Nephron (organoid): ENCODE measurements at regions not wholly inside any gene's neighbourhood (a gene's known extent, or its start where the extent isn't known, plus 50 kb on each side); places are given as distances from the start of the nearest gene placed in this dataset.

Source experiments
- H3K27ac Mint-ChIP-seq, 3 experiments: 2 replicates each; pipeline ENCODE4 v1.8.0; 2020; ENCODE audit warnings: mixed read lengths in 3 of 3, mild to moderate bottlenecking in 2 of 3, moderate library complexity in 1 of 3
- H3K27me3 Mint-ChIP-seq: 2 replicates; pipeline ENCODE4 v1.8.0; 2021; ENCODE audit warnings: low read depth, mild to moderate bottlenecking, moderate library complexity, mixed read lengths
- H3K36me3 Mint-ChIP-seq: 2 replicates; pipeline ENCODE4 v1.8.0; 2020; ENCODE audit warnings: low read depth, mixed read lengths
- H3K4me1 Mint-ChIP-seq: 2 replicates; pipeline ENCODE4 v1.8.0; 2020; ENCODE audit warnings: mixed read lengths
- H3K4me3 Mint-ChIP-seq, 3 experiments: 2 replicates each; pipeline ENCODE4 v1.8.0; 2020; ENCODE audit warnings: mild to moderate bottlenecking in 3 of 3, mixed read lengths in 3 of 3, moderate library complexity in 2 of 3
- H3K9me3 Mint-ChIP-seq: 2 replicates; pipeline ENCODE4 v1.8.0; 2020; ENCODE audit warnings: mixed read lengths
- TF ChIP-seq, protein P1 (sequence below), 3 experiments: fragments of 200-600 bp; sonication (generic); IDR thresholded peaks; one replicate each; pipeline ENCODE4 v1.5.0; 2021; ENCODE audit warnings: antibody characterized with exemption in 3 of 3; ENCODE audit not compliant: unreplicated experiment in 3 of 3

DNA sequence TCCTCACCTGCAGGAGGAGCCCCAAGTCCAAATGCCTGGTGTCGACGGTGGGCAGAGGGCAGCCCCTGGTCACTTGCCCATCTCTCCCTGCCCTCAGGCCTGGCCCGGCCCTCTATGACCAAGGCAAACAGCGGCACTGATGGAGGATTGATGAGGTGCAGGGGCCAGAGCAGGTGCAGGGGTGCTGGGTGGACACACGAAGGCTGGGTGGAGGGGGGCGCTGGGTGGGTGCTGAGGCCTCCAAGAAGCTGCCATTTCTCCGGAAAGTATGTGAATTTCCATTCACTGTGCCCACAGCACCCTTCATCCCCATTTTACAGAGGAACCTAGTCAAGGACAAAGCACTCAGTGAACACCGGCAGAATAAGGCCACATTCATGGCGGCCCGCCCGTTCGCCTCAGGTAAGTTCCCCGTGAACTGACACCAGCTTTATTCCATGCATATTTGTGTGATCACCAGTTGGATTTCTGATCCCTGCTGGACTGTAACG is 143.8 kb upstream of the PPP1R26 start:
- no peak overlapping the region for H3K27ac Mint-ChIP-seq
- peaks cover 56% of the 10 kb centered on the region for H3K27me3 Mint-ChIP-seq
- H3K36me3 Mint-ChIP-seq = no peaks in the 10 kb centered on the region
- peaks cover 3% of the 10 kb centered on the region for H3K9me3 Mint-ChIP-seq
- TF ChIP-seq, protein P1, sequence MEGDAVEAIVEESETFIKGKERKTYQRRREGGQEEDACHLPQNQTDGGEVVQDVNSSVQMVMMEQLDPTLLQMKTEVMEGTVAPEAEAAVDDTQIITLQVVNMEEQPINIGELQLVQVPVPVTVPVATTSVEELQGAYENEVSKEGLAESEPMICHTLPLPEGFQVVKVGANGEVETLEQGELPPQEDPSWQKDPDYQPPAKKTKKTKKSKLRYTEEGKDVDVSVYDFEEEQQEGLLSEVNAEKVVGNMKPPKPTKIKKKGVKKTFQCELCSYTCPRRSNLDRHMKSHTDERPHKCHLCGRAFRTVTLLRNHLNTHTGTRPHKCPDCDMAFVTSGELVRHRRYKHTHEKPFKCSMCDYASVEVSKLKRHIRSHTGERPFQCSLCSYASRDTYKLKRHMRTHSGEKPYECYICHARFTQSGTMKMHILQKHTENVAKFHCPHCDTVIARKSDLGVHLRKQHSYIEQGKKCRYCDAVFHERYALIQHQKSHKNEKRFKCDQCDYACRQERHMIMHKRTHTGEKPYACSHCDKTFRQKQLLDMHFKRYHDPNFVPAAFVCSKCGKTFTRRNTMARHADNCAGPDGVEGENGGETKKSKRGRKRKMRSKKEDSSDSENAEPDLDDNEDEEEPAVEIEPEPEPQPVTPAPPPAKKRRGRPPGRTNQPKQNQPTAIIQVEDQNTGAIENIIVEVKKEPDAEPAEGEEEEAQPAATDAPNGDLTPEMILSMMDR (IDR thresholded peaks at IDR 0.05; ENCODE audit: unreplicated experiment in 3 of 3) = no peak
- peaks cover 25% of the 10 kb centered on the region for H3K4me1 Mint-ChIP-seq
- H3K4me3 Mint-ChIP-seq = no peak overlapping the region

DNA sequence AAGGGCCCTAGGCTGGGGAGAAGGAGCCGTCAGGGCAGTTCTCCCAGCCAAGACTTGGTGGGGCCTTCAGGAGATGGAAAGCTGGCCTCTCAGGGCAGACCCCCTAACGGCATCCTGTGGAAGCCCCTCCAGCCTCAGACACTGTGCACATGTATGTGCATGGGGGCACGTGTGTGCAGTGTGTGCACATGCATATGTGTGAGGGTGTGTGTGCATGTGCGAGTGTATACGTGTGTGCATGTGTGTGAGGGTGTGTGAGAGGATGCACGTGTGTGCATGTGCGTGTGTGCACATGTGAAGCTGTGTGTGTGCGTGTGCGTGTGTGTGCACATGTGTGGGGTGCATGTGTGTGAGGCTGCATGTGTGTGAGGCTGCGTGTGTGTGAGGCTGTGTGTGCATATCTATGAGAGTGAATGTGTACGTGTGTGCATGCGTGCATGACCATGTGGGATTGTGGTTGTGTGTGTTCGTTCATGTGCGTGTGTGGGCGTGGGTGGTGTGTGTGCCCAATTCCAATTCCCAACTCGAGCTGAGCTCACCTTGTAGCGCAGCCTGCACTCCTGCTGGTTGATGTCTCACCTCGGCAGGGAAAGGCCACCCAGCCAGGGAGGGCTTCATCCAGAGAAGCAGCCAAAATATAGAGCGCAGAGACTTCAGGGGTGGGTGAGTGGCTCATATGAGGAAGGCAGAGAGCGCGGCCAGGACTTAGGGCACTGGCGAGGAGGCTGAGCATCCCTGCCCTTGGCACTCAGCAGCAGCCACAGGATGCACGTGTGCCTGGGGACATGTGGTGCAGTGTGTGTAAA is 142.7 kb upstream of the PPP1R26 start:
- H3K36me3 Mint-ChIP-seq = no peaks in the 10 kb centered on the region
- H3K9me3 Mint-ChIP-seq = no peaks in the 10 kb centered on the region
- peaks cover 58% of the 10 kb centered on the region for H3K27me3 Mint-ChIP-seq
- H3K27ac Mint-ChIP-seq = no peak overlapping the region
- H3K4me1 Mint-ChIP-seq = peaks cover 17% of the 10 kb centered on the region
- no peak overlapping the region for H3K4me3 Mint-ChIP-seq
- TF ChIP-seq, protein P1 (IDR thresholded peaks at IDR 0.05; ENCODE audit: unreplicated experiment in 3 of 3) = no peak

DNA sequence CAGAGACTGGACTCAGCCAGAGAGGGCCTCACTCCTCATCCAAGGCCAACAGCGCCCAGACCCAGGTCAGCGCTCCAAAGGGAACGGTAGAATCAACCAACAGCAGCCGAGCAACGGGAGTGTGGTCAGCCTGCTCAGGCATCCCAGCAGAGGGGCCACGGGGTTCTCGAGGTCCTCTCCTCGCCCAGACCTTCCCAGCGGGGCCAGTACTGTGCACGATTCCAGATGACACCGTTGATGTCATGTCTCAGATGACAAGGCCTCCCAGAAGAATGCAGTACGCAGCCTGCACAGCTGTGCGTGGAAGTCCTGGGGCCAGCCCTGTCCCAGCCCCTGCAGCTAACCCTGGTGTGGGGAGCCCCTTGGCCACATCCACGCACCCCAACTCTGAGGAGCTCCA is 141.0 kb upstream of the PPP1R26 start:
- Mint-ChIP-seq H3K27ac (no peak overlapping the region), H3K4me3 (no peak overlapping the region), H3K27me3 (peaks cover 50% of the 10 kb centered on the region), H3K4me1 (peaks cover 12% of the 10 kb centered on the region), H3K36me3 (no peaks in the 10 kb centered on the region), H3K9me3 (no peaks in the 10 kb centered on the region)
- TF ChIP-seq, protein P1 (IDR thresholded peaks at IDR 0.05; ENCODE audit: unreplicated experiment in 3 of 3) = no peak

DNA sequence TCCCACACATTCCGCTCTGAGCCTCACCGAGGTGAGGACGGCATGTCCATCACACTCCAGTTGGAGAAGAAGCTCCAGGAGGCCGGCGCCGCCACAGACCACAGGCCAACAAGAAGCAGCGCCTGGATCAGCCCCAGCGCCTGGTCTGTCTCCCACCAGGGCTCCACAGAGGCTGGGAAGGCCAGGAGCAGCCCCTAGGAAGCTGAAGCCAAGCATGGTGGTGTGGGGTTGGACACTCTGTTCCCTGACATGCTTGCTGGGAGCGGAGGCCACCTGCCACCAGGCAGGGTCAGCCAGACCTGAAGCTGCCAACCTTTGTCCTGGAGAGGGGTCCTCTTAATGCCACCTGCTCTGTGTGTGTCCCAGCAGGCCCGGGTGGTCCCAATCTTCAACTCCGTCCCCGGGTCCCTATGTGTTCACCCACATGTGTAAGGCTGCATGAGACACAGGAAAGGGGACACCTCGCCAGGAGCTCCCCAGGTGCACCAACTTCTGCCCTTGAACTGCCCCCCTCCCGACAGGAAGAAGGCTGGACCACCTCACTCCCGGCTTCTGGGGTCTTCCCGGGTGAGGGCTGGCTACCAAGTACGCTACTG is 140.1 kb upstream of the PPP1R26 start:
- H3K27ac Mint-ChIP-seq = no peak overlapping the region
- TF ChIP-seq, protein P1 (IDR thresholded peaks at IDR 0.05; ENCODE audit: unreplicated experiment in 3 of 3) = no peak
- peaks cover 59% of the 10 kb centered on the region for H3K27me3 Mint-ChIP-seq
- peaks cover 12% of the 10 kb centered on the region for H3K4me1 Mint-ChIP-seq
- H3K36me3 Mint-ChIP-seq = no peaks in the 10 kb centered on the region
- H3K4me3 Mint-ChIP-seq = no peak overlapping the region
- no peaks in the 10 kb centered on the region for H3K9me3 Mint-ChIP-seq

DNA sequence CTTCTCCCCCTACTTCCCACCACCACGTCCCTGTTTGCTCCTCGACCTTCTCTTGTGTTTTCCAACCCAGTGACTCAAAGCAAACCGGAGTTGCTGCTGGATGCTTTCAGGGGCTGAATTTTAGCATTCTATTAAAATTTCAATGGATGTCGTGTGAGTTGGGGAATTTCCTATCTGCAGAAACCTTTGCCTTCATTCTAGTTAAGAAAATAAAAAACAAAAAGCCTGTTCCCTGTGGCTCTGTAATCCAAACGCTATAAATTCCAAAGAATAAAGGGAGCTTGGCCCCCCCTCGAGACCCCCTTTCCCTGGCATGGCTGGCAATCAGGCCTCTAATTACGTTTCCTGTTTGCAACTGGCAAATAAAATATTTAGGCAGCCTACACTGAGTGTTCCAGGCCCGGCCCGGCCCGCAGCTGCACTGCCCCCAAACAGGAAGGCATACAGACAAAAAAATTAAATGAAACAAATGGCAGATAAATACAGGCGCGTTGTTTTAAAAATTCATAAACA is 139.4 kb upstream of the PPP1R26 start:
- H3K4me3 Mint-ChIP-seq = no peak overlapping the region
- H3K9me3 Mint-ChIP-seq = no peaks in the 10 kb centered on the region
- TF ChIP-seq, protein P1 (IDR thresholded peaks at IDR 0.05; ENCODE audit: unreplicated experiment in 3 of 3) = no peak
- peaks cover 12% of the 10 kb centered on the region for H3K4me1 Mint-ChIP-seq
- peaks cover 67% of the 10 kb centered on the region for H3K27me3 Mint-ChIP-seq
- no peak overlapping the region for H3K27ac Mint-ChIP-seq
- no peaks in the 10 kb centered on the region for H3K36me3 Mint-ChIP-seq
